OCI-LY7 (cell line): ENCODE measurements at regions not wholly inside any gene's neighbourhood (a gene's known extent, or its start where the extent isn't known, plus 50 kb on each side); places are given as distances from the start of the nearest gene placed in this dataset.

ENCODE experiments used
- CTCF ChIP-seq: fragments of 200-600 bp; sonication (generic); conservative IDR thresholded peaks from 2 replicates; pipeline ENCODE4 v1.5.1; 2014; ENCODE audit warnings: mild to moderate bottlenecking, antibody characterized with exemption, low read length, moderate library complexity, mixed read lengths
- EZH2phosphoT487 ChIP-seq: fragments of 200-600 bp; sonication (generic); IDR thresholded peaks from 2 replicates; pipeline ENCODE4 v1.6.1; 2018; ENCODE audit warnings: low read depth, borderline replicate concordance, mild to moderate bottlenecking, mixed run types, antibody characterized with exemption, low read length, moderate library complexity, mixed read lengths

- TF ChIP-seq CTCF = no peak
- TF ChIP-seq EZH2phosphoT487 = no peak
Measured at GRCh38 chr7:65453341-65454030, 79.8 kb downstream of the ZNF92 start.
